GM20000 (cell line): ENCODE measurements at regions not wholly inside any gene's neighbourhood (a gene's known extent, or its start where the extent isn't known, plus 50 kb on each side); places are given as distances from the start of the nearest gene placed in this dataset.

Experiments used
- DNase-seq: peaks from one replicate; pipeline ENCODE4 v3.0.0; 2012; ENCODE audit warnings: low spot score
- CTCF ChIP-seq: IDR thresholded peaks from 2 replicates; pipeline ENCODE4 v1.5.1; 2012; ENCODE audit warnings: mild to moderate bottlenecking, control low read depth; ENCODE audit errors: extremely low read depth, missing control alignments

- no peak for DNase-seq
- TF ChIP-seq CTCF = no peak
Observed at GRCh38 chr12:84506282-84506681, 406.3 kb downstream of the SLC6A15 start.

- TF ChIP-seq CTCF = peak; percentile 44
- DNase-seq = peak; percentile 39
Observed at GRCh38 chr12:84502907-84503787, 409.5 kb downstream of the SLC6A15 start.

- no peak for DNase-seq
- TF ChIP-seq CTCF = no peak
Observed at GRCh38 chr12:84502180-84502860, 410.3 kb downstream of the SLC6A15 start.

- no peak for TF ChIP-seq CTCF
- no peak for DNase-seq
Observed at GRCh38 chr12:84497819-84498218, 414.8 kb downstream of the SLC6A15 start.

GRCh38 chr12:84495711-84496110, 416.9 kb downstream of the SLC6A15 start:
- TF ChIP-seq CTCF = no peak
- DNase-seq = no peak

- no peak for TF ChIP-seq CTCF
- no peak for DNase-seq
Observed at GRCh38 chr12:84492351-84492883, 420.2 kb downstream of the SLC6A15 start.

- no peak for TF ChIP-seq CTCF
- no peak for DNase-seq
Observed at GRCh38 chr12:84484798-84485197, 427.8 kb downstream of the SLC6A15 start.
